Stomach smooth muscle (tissue), 2 donors: ENCODE measurements at regions not wholly inside any gene's neighbourhood (a gene's known extent, or its start where the extent isn't known, plus 50 kb on each side); places are given as distances from the start of the nearest gene placed in this dataset.

Source experiments
- H3K27ac ChIP-seq: one replicate; pipeline ENCODE4 v1.7.0; 2013; ENCODE audit warnings: mild to moderate bottlenecking, low read length, inconsistent platforms
- H3K27me3 ChIP-seq, 2 donors: one replicate each; pipeline ENCODE4 v1.7.0; 2013; ENCODE audit warnings: low read length in 2 of 2; ENCODE audit not compliant: insufficient read depth in 2 of 2, control insufficient read depth in 1 of 2
- H3K36me3 ChIP-seq, 2 donors: one replicate each; pipeline ENCODE4 v1.7.0; 2013; ENCODE audit warnings: low read length in 2 of 2; ENCODE audit not compliant: control insufficient read depth in 2 of 2, insufficient read depth in 2 of 2
- H3K4me1 ChIP-seq: one replicate; pipeline ENCODE4 v1.7.0; 2013; ENCODE audit warnings: low read length; ENCODE audit not compliant: control insufficient read depth, insufficient read depth
- H3K4me3 ChIP-seq, 2 donors: one replicate each; pipeline ENCODE4 v1.7.0; 2013; ENCODE audit warnings: low read length in 2 of 2
- H3K9ac ChIP-seq, 2 donors: one replicate each; pipeline ENCODE4 v1.7.0; 2013; ENCODE audit warnings: low read length in 2 of 2, mild to moderate bottlenecking in 1 of 2
- H3K9me3 ChIP-seq, 2 donors: one replicate each; pipeline ENCODE4 v1.7.0; 2013; ENCODE audit warnings: low read length in 2 of 2; ENCODE audit not compliant: control insufficient read depth in 2 of 2
- donor health status: healthy.
- donor health status: Pancreatic carcinoma.

- Histone ChIP-seq H3K4me1 (no peaks in the 10 kb centered on the region), H3K4me3 (no peak overlapping the region), H3K36me3 (no peaks in the 10 kb centered on the region), H3K9ac (no peak overlapping the region), H3K27me3 (no peaks in the 10 kb centered on the region), H3K9me3 (no peaks in the 10 kb centered on the region), H3K27ac (no peak overlapping the region)
These were observed 643.8 kb downstream of the SORCS1 start for GRCh38 chr10:106520698-106521097.

- H3K4me1 ChIP-seq, result no peaks in the 10 kb centered on the region
- H3K4me3 ChIP-seq, result no peak overlapping the region
- H3K27me3 ChIP-seq, result no peaks in the 10 kb centered on the region
- no peak overlapping the region for H3K9ac ChIP-seq
- H3K9me3 ChIP-seq, result no peaks in the 10 kb centered on the region
- no peaks in the 10 kb centered on the region for H3K36me3 ChIP-seq
- no peak overlapping the region for H3K27ac ChIP-seq
These were observed 645.0 kb downstream of the SORCS1 start for GRCh38 chr10:106519376-106520030.

GRCh38 chr10:106515206-106515790 is 649.2 kb downstream of the SORCS1 start:
- H3K9me3 ChIP-seq, result no peaks in the 10 kb centered on the region
- H3K4me3 ChIP-seq, result no peak overlapping the region
- no peak overlapping the region for H3K9ac ChIP-seq
- H3K27me3 ChIP-seq, result no peaks in the 10 kb centered on the region
- no peaks in the 10 kb centered on the region for H3K4me1 ChIP-seq
- no peaks in the 10 kb centered on the region for H3K36me3 ChIP-seq
- no peak overlapping the region for H3K27ac ChIP-seq

GRCh38 chr10:106513352-106513771 is 651.1 kb downstream of the SORCS1 start:
- H3K27ac ChIP-seq, result no peak overlapping the region
- H3K9ac ChIP-seq, result no peak overlapping the region
- no peaks in the 10 kb centered on the region for H3K9me3 ChIP-seq
- no peaks in the 10 kb centered on the region for H3K27me3 ChIP-seq
- H3K36me3 ChIP-seq, result no peaks in the 10 kb centered on the region
- no peaks in the 10 kb centered on the region for H3K4me1 ChIP-seq
- no peak overlapping the region for H3K4me3 ChIP-seq

GRCh38 chr10:106511917-106512316 is 652.6 kb downstream of the SORCS1 start:
- H3K4me3 ChIP-seq, result no peak overlapping the region
- H3K9me3 ChIP-seq, result no peaks in the 10 kb centered on the region
- no peak overlapping the region for H3K9ac ChIP-seq
- H3K27me3 ChIP-seq, result no peaks in the 10 kb centered on the region
- H3K36me3 ChIP-seq, result no peaks in the 10 kb centered on the region
- no peaks in the 10 kb centered on the region for H3K4me1 ChIP-seq
- no peak overlapping the region for H3K27ac ChIP-seq

- no peaks in the 10 kb centered on the region for H3K4me1 ChIP-seq
- no peak overlapping the region for H3K4me3 ChIP-seq
- H3K27me3 ChIP-seq, result no peaks in the 10 kb centered on the region
- no peak overlapping the region for H3K27ac ChIP-seq
- H3K9ac ChIP-seq, result no peak overlapping the region
- H3K36me3 ChIP-seq, result no peaks in the 10 kb centered on the region
- H3K9me3 ChIP-seq, result no peaks in the 10 kb centered on the region
These were observed 655.6 kb downstream of the SORCS1 start for GRCh38 chr10:106508950-106509349.

- no peak overlapping the region for H3K9ac ChIP-seq
- H3K4me1 ChIP-seq, result no peaks in the 10 kb centered on the region
- H3K9me3 ChIP-seq, result no peaks in the 10 kb centered on the region
- H3K36me3 ChIP-seq, result no peaks in the 10 kb centered on the region
- no peak overlapping the region for H3K27ac ChIP-seq
- no peaks in the 10 kb centered on the region for H3K27me3 ChIP-seq
- H3K4me3 ChIP-seq, result no peak overlapping the region
These were observed 657.8 kb downstream of the SORCS1 start for GRCh38 chr10:106506526-106507283.

GRCh38 chr10:106504536-106504935 is 660.0 kb downstream of the SORCS1 start:
- Histone ChIP-seq H3K9ac (no peak overlapping the region), H3K4me3 (no peak overlapping the region), H3K36me3 (no peaks in the 10 kb centered on the region), H3K4me1 (no peaks in the 10 kb centered on the region), H3K9me3 (no peaks in the 10 kb centered on the region), H3K27ac (no peak overlapping the region), H3K27me3 (no peaks in the 10 kb centered on the region)

- no peaks in the 10 kb centered on the region for H3K36me3 ChIP-seq
- H3K9ac ChIP-seq, result no peak overlapping the region
- no peaks in the 10 kb centered on the region for H3K9me3 ChIP-seq
These were observed 661.9 kb downstream of the SORCS1 start for GRCh38 chr10:106502641-106503040.

GRCh38 chr10:106500925-106501525 is 663.5 kb downstream of the SORCS1 start:
- no peaks in the 10 kb centered on the region for H3K9me3 ChIP-seq
- H3K4me3 ChIP-seq, result no peak overlapping the region
- H3K27me3 ChIP-seq, result no peaks in the 10 kb centered on the region
- H3K36me3 ChIP-seq, result no peaks in the 10 kb centered on the region
- no peak overlapping the region for H3K27ac ChIP-seq
- H3K9ac ChIP-seq, result no peak overlapping the region
- H3K4me1 ChIP-seq, result no peaks in the 10 kb centered on the region

More at GRCh38 chr10:106502641-106503040, 661.9 kb downstream of the SORCS1 start:
- no peak overlapping the region for H3K4me3 ChIP-seq
- H3K27ac ChIP-seq, result no peak overlapping the region
- H3K27me3 ChIP-seq, result no peaks in the 10 kb centered on the region
- H3K4me1 ChIP-seq, result no peaks in the 10 kb centered on the region
